HepG2 (cell line): ENCODE measurements at regions not wholly inside any gene's neighbourhood (a gene's known extent, or its start where the extent isn't known, plus 50 kb on each side); places are given as distances from the start of the nearest gene placed in this dataset.

ENCODE experiments used
- ATAC-seq: fragments of 200-7000 bp; cut with Tn5 transposase; 3 replicates; pipeline ENCODE4 v1.9.1; 2020; ENCODE audit warnings: mild to moderate bottlenecking, moderate library complexity
- BruUV-seq: library from RNA; stranded (reverse); fragments of 400-500 nt; replicated peaks from 2 replicates; lab custom pipeline; 2021; lab: Mats Ljungman, UMichigan
- CTCF ChIA-PET: fragments of 300-600 bp; formaldehyde crosslinking; extraction: SDS; loops from one replicate; lab custom pipeline; 2021; ENCODE audit warnings: low total read pairs, inconsistent platforms, low intra/inter-chr PET ratio; lab: Yijun Ruan, JAX
- POLR2A ChIA-PET: fragments of 350-600 bp; sonication (Branson Sonifier 250); formaldehyde crosslinking; loops from one replicate; lab custom pipeline; 2020; ENCODE audit warnings: antibody characterized with exemption, inconsistent platforms; lab: Yijun Ruan, JAX
- DNase-seq: peaks from one replicate; pipeline ENCODE4 v3.0.0-alpha.2; 2015; ENCODE audit warnings: low spot score
- FAIRE-seq: peaks from 3 replicates; lab custom pipeline; 2011; peaks lifted over from hg19 to GRCh38; lab: Jason Lieb, UNC
- H2AFZ ChIP-seq: one replicate; pipeline ENCODE4 v1.6.1; 2011; ENCODE audit warnings: low read length, inconsistent platforms
- H3K27ac ChIP-seq: fragments of 300-600 bp; 3 replicates; pipeline ENCODE4 v1.8.0; 2011; ENCODE audit warnings: mixed run types, mild to moderate bottlenecking, mixed read lengths, low read length, inconsistent platforms; ENCODE audit not compliant: insufficient read depth; ENCODE audit errors: extremely low read length
- H3K27me3 ChIP-seq, 2 experiments: fragments of 200-600 bp in 1 of 2; 2 replicates in 1 of 2; 3 replicates in 1 of 2; pipeline versions ENCODE4 v1.6.0 to v1.8.0; 2011; ENCODE audit warnings: low read length in 2 of 2, mild to moderate bottlenecking in 2 of 2, moderate library complexity in 2 of 2, inconsistent platforms in 1 of 2; ENCODE audit not compliant: insufficient read depth in 2 of 2, control insufficient read depth in 1 of 2
- H3K36me3 ChIP-seq, 2 experiments: fragments of 200-600 bp in 1 of 2; replicated peaks in 1 of 2; 2 replicates in 1 of 2; 3 replicates in 1 of 2; pipeline versions ENCODE4 v1.5.1 to v1.8.0; 2011; ENCODE audit warnings: low read length in 2 of 2, inconsistent platforms in 1 of 2; ENCODE audit not compliant: insufficient read depth in 2 of 2, control insufficient read depth in 1 of 2
- H3K4me1 ChIP-seq: 2 replicates; pipeline ENCODE4 v1.5.1; 2012; ENCODE audit warnings: low read length, inconsistent platforms; ENCODE audit not compliant: insufficient read depth
- H3K4me2 ChIP-seq: 2 replicates; pipeline ENCODE4 v1.6.0; 2011; ENCODE audit warnings: low read depth, low read length, inconsistent platforms
- H3K4me3 ChIP-seq, 3 experiments: fragments of 200-600 bp in 1 of 3; sonication (generic), shearing (Covaris generic) in 1 of 3; replicated peaks in 1 of 3; 2 replicates each; pipeline ENCODE4 v1.5.1; 2011 to 2016; ENCODE audit warnings: low read length in 3 of 3, inconsistent platforms in 2 of 3, low read depth in 2 of 3, mild to moderate bottlenecking in 2 of 3, control low read depth in 1 of 3, mixed read lengths in 1 of 3; ENCODE audit not compliant: insufficient read depth in 1 of 3
- H3K79me2 ChIP-seq: one replicate; pipeline ENCODE4 v1.6.1; 2011; ENCODE audit warnings: low read length, inconsistent platforms; ENCODE audit not compliant: insufficient read depth
- H3K9ac ChIP-seq: 2 replicates; pipeline ENCODE4 v1.6.0; 2011; ENCODE audit warnings: mild to moderate bottlenecking, low read depth, low read length, inconsistent platforms; ENCODE audit not compliant: insufficient read depth
- H3K9me3 ChIP-seq: 2 replicates; pipeline ENCODE4 v1.5.1; 2012; ENCODE audit warnings: mild to moderate bottlenecking, low read length
- H4K20me1 ChIP-seq: 2 replicates; pipeline ENCODE4 v1.6.0; 2011; ENCODE audit warnings: inconsistent platforms, mild to moderate bottlenecking, low read length, moderate library complexity; ENCODE audit not compliant: insufficient read depth
- EHMT2 ChIP-seq: fragments of 200-600 bp; sonication (generic); IDR thresholded peaks from 2 replicates; pipeline ENCODE4 v1.7.0; 2017; ENCODE audit warnings: antibody characterized with exemption, low read depth, low read length, borderline replicate concordance
- FOSL1 ChIP-seq: sonication (generic); formaldehyde crosslinking; IDR thresholded peaks from 2 replicates; pipeline ENCODE4 v1.9.0; 2021; ENCODE audit warnings: missing genetic modification reagents, borderline replicate concordance
- GMEB1 ChIP-seq: sonication (generic); formaldehyde crosslinking; IDR thresholded peaks from 2 replicates; pipeline ENCODE4 v1.5.1; 2020; ENCODE audit warnings: missing genetic modification reagents, mild to moderate bottlenecking, borderline replicate concordance
- KMT2B ChIP-seq: IDR thresholded peaks from 2 replicates; pipeline ENCODE4 v1.6.1; 2016; ENCODE audit warnings: missing genetic modification reagents, missing compliant biosample characterization
- MNT ChIP-seq: fragments of 450-650 bp; IDR thresholded peaks from 2 replicates; pipeline ENCODE4 v1.6.1; 2016
- MXD3 ChIP-seq: IDR thresholded peaks from 2 replicates; pipeline ENCODE4 v1.6.1; 2016; ENCODE audit warnings: mild to moderate bottlenecking, missing biosample characterization, missing genetic modification reagents
- MYNN ChIP-seq: sonication (generic); formaldehyde crosslinking; IDR thresholded peaks from 2 replicates; pipeline ENCODE4 v1.4.0; 2020; ENCODE audit warnings: mild to moderate bottlenecking, low read depth, missing genetic modification reagents
- PRDM10 ChIP-seq: sonication (generic); formaldehyde crosslinking; IDR thresholded peaks from 2 replicates; pipeline ENCODE4 v1.4.0; 2020; ENCODE audit warnings: low read depth, missing genetic modification reagents
- SAFB2 ChIP-seq: sonication (generic); formaldehyde crosslinking; IDR thresholded peaks from 2 replicates; pipeline ENCODE4 v1.5.1; 2020; ENCODE audit warnings: missing genetic modification reagents, low read depth, mild to moderate bottlenecking, borderline replicate concordance
- STAT5B ChIP-seq: sonication (generic); formaldehyde crosslinking; IDR thresholded peaks from 2 replicates; pipeline ENCODE4 v1.4.0; 2020; ENCODE audit warnings: missing genetic modification reagents
- ZNF253 ChIP-seq: sonication (generic); formaldehyde crosslinking; IDR thresholded peaks from 2 replicates; pipeline ENCODE4 v1.8.0; 2022; ENCODE audit warnings: mild to moderate bottlenecking, missing genetic modification reagents, borderline replicate concordance
- ZNF263 ChIP-seq: sonication (generic); formaldehyde crosslinking; IDR thresholded peaks from 2 replicates; pipeline ENCODE4 v1.4.0; 2020; ENCODE audit warnings: missing genetic modification reagents
- ZNF691 ChIP-seq: sonication (generic); formaldehyde crosslinking; IDR thresholded peaks from 2 replicates; pipeline ENCODE4 v1.4.0; 2020; ENCODE audit warnings: missing genetic modification reagents, low read depth, mild to moderate bottlenecking, borderline replicate concordance
- WGBS: methylation state at CpG from one replicate; pipeline ENCODE4 v1.1.6; 2017; ENCODE audit warnings: low lambda C conversion rate; 5-methylcytosine and 5-hydroxymethylcytosine counted together
- in situ Hi-C: cut with HindIII; loops from 2 replicates; pipeline ENCODE4 v1.10.0; 2017; ENCODE audit warnings: low pct_unique_long_range_greater_than_20kb; ENCODE audit not compliant: extremely low pct_ligation_motif_present
- intact Hi-C: fragments of 100-400 bp; cut with micrococcal nuclease; formaldehyde crosslinking; loops from one replicate; pipeline ENCODE4 v1.10.0; 2022; ENCODE audit not compliant: unreplicated experiment

- TF ChIP-seq ZNF253 (CRISPR knock-in tag) (peak; percentile 34; the same call in 1 of the 2 replicates), FOSL1 (CRISPR knock-in tag) (no peak), GMEB1 (CRISPR knock-in tag) (no peak), EHMT2 (no peak), SAFB2 (CRISPR knock-in tag) (no peak), STAT5B (no peak)
These were observed 85.1 kb upstream of the PTPN1 start (continued) for GRCh38 chr20:50425076-50425475.

- Histone ChIP-seq H3K27ac (no peak overlapping the region), H3K36me3 (no peaks in the 10 kb centered on the region), H3K4me2 (peak overlapping the region; percentile 50), H2AFZ (peak overlapping the region; percentile 30), H3K79me2 (no peaks in the 10 kb centered on the region), H3K4me1 (peaks cover 87% of the 10 kb centered on the region), H4K20me1 (no peaks in the 10 kb centered on the region), H3K4me3 (no peak overlapping the region; a peak in 1 of 6 replicates), H3K9ac (peak overlapping the region; percentile 2; the same call in 1 of the 2 replicates), H3K27me3 (no peaks in the 10 kb centered on the region), H3K9me3 (no peaks in the 10 kb centered on the region)
- in situ Hi-C loops (no loop called here), intact Hi-C loops (no loop called here)
- FAIRE-seq (no peak), DNase-seq (no peak), ATAC-seq (no peak)
- BruUV-seq = no TSS peak
- ChIA-PET POLR2A (interaction anchor here (0.6 to 7.8 kb wide), 6 partner anchors 11 to 240 kb away, joined by 3 to 79 read pairs (median 3); no protein-coding TSS in a partner anchor), CTCF (no interaction called here)
- 38% methylated on average over 6 of the region's 6 CpGs for WGBS
- no peak for TF ChIP-seq MXD3 (CRISPR knock-in tag)
- no peak for TF ChIP-seq MYNN (CRISPR knock-in tag)
- no peak for TF ChIP-seq KMT2B (CRISPR knock-in tag)
- no peak for TF ChIP-seq MNT
- 0 out of 2 replicates have a peak, but pooled peaks have one; percentile 16 for TF ChIP-seq ZNF253 (CRISPR knock-in tag)
- TF ChIP-seq ZNF263 (CRISPR knock-in tag) = peak; percentile 74
- peak; percentile 66; the same call in 1 of the 2 replicates for TF ChIP-seq PRDM10 (CRISPR knock-in tag)
- TF ChIP-seq ZNF691 (CRISPR knock-in tag) = 0 out of 2 replicates have a peak, but pooled peaks have one; percentile 33
These were observed 83.1 kb upstream of the PTPN1 start for GRCh38 chr20:50426866-50427718.
